GM21447 (cell line): ENCODE measurements at regions not wholly inside any gene's neighbourhood (a gene's known extent, or its start where the extent isn't known, plus 50 kb on each side); places are given as distances from the start of the nearest gene placed in this dataset.

Experiments used
- ATAC-seq: cut with Tn5 transposase; IDR thresholded peaks from one replicate; pipeline ENCODE4 v1.9.1; 2021; ENCODE audit not compliant: unreplicated experiment

DNA sequence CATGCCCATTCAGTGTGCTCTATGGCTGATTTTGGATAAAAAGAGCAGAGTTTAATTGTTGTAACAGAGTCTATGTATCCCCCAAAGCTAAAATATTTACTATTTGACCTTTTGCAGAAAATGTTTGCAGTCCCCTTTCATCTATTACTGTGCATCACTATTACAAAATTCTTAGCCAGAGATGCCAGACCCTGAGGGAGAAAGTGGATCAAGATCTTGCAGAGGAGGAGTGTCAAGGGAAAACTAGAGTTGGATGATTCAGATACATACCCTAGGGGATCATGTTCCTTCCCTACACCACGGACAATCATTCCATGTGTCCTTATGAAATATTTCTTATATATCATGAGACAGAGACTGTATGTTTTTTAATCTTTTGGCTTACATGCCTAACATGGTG, 68.6 kb upstream of the TPRG1 start:
- no peak for ATAC-seq

DNA sequence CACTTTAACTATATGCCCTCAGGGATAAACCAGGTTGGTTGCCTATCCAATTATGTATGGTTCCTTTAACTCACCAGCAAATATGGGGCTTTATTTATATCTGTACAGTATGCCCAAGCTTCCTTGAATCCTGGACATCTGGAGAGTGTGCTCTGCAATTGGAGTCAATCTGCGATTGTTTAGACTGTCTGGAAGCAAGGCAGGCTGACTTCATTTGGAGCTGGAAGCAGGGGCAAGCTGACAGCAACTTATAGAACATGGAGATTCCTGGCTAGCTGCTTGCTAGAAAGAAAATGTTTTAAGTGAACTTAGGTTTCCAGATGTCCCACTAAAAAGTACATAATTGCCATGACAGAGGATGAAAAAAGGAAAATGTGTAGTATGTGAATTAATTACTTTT, 63.7 kb upstream of the TPRG1 start:
- ATAC-seq: no peak

DNA sequence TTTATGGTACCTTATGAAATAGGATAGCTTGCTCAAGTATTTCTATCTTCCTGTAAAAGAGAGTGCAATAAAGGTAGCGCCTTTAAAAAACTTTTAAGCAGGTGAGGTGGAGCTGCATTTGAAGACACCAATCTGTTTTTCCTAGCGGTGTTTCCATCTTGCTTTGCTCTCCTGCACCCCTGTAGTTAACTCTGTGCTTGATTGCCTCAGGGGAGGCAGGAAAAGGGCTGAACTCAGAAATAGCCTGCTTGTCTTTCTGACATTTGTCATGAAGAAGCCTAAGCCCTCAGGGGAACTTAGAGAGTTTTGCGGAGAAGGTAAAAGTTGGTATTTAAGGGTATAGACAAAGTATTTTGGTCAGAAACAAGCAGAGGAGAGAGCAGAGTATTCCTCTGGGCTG, 63.0 kb upstream of the TPRG1 start:
- ATAC-seq: no peak

DNA sequence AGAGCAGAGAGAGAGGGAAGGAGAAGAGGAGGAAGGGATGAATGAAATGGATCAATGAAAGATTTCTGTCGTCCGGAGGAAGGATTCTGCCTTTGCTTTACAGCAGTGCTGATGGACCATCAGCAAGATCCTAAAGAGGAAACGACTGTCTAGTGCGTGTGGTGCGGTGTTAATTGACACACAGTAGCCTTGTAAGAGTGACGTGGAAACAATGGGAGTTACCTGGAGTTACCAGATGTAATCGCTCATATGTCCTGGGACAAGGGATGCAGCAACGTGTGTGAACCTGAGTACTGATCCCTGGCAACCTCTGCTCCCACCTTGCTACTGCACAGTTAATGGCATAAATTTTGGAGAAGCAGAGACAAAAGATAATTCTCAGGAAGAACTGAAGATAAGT, 62.6 kb upstream of the TPRG1 start:
- ATAC-seq: no peak

DNA sequence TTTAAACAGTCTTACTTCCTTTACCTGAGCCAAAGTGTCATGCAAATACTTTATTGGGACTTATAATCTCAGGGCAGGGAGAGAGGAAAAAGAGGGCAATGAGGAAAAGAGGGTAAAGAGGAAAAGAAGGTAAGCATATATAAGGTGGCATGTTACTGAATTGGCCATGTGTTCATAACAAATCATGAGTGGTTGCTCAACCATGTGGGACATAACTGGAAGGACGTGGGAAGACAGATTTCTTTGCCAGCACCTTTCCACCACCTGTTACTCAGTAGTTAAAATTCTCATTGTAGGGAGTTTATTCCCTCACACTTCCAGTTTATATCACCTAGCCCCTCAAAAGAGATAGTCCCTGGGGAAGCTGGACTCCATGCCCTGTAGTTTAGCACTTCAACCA, 54.7 kb upstream of the TPRG1 start:
- no peak for ATAC-seq

DNA sequence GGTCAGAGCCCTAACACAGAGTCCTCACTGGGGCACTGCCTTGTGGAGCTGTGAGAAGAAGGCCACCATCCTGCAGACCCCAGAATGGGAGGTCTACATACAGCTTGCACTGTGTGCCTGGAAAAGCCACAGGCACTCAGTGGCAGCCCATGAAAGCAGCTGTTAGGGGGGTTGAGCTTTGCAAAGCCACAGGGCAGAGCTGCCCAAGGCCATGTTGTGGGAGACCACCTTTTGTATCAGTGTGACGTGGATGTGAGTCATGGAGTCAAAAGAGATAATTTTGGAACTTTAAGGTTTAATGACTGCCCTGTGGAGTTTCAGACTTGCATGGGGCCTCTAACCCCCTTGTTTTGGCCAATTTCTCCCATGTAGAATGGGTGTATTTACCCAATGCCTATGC, 52.9 kb upstream of the TPRG1 start:
- ATAC-seq: no peak

DNA sequence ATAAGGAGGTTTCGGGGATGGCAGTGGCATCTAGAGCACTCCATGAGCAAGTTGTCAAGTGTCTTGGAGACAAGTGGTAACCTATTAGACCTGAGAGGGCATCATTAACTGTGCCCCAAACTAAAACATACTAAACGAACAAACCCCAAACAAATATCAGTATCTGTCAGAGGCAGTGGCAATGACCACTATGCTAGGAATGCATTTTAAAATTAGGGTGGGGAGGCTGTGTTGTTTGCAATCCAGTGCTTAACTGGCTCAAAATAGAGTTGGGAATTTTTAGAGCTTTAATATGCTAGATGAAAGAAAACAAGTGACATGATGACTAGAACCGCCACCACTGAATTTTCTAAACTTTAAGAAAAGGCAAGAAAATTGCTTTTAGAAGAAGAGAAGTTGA, 51.8 kb upstream of the TPRG1 start:
- no peak for ATAC-seq

DNA sequence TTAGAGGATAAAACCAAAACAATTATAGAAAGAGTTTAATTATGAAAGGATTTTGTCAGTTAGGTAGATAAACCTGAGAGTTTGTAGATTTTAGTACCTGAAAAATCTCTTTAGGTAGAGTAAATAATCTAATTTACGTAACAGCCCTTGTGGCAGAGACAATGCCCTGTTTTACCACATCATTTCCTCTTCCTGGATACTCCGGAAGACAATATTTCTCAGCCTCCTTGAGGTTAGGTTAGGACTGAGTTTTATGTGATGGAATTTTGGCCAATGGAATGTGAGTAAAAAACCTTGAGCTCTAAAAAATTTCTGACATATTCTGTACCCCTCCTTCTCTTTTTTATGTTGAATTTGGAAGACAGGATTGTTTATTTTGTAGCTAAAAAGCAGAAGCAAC, 50.7 kb upstream of the TPRG1 start:
- ATAC-seq: no peak
